ENCODE measurements at regions not wholly inside any gene's neighbourhood (a gene's known extent, or its start where the extent isn't known, plus 50 kb on each side); places are given as distances from the start of the nearest gene placed in this dataset.

- no peak for TF ChIP-seq CTCF (IDR thresholded peaks at IDR 0.05)
- no peak overlapping the region for H2AFZ ChIP-seq
- no peak overlapping the region for H3K4me2 ChIP-seq (ENCODE audit: low read length)
- H3K4me1 ChIP-seq: no peaks in the 10 kb centered on the region
- H3K9me3 ChIP-seq (ENCODE audit: control insufficient read depth, low read length): no peaks in the 10 kb centered on the region
- H3K27me3 ChIP-seq (ENCODE audit: control insufficient read depth, insufficient read depth, low read length): no peaks in the 10 kb centered on the region
- no peaks in the 10 kb centered on the region for H3K36me3 ChIP-seq (ENCODE audit: control insufficient read depth, insufficient read depth, low read length)
- H3K9ac ChIP-seq: no peak overlapping the region
- no peak overlapping the region for H3K27ac ChIP-seq
- no peak overlapping the region for H3K4me3 ChIP-seq (ENCODE audit: low read depth, low read length)
- H3K79me2 ChIP-seq: no peaks in the 10 kb centered on the region
Measured at GRCh38 chr13:59259165-59260000, 904.3 kb downstream of the DIAPH3 start.

- H3K9ac ChIP-seq: no peak overlapping the region
- peak overlapping the region; percentile 3 for H3K4me2 ChIP-seq (ENCODE audit: low read length)
- no peaks in the 10 kb centered on the region for H3K27me3 ChIP-seq (ENCODE audit: control insufficient read depth, insufficient read depth, low read length)
- H3K36me3 ChIP-seq (ENCODE audit: control insufficient read depth, insufficient read depth, low read length): no peaks in the 10 kb centered on the region
- H3K79me2 ChIP-seq: no peaks in the 10 kb centered on the region
- H2AFZ ChIP-seq: no peak overlapping the region
- no peaks in the 10 kb centered on the region for H3K4me1 ChIP-seq
- H3K9me3 ChIP-seq (ENCODE audit: control insufficient read depth, low read length): no peaks in the 10 kb centered on the region
- peak; percentile 17 for TF ChIP-seq CTCF (IDR thresholded peaks at IDR 0.05)
- no peak overlapping the region for H3K27ac ChIP-seq
- no peak overlapping the region for H3K4me3 ChIP-seq (ENCODE audit: low read depth, low read length)
Measured at GRCh38 chr13:59261928-59262488, 901.7 kb downstream of the DIAPH3 start.

GRCh38 chr13:59263531-59263930 lies 900.2 kb downstream of the DIAPH3 start:
- no peak for TF ChIP-seq CTCF (IDR thresholded peaks at IDR 0.05)
- Histone ChIP-seq H3K9ac (no peak overlapping the region), H3K27me3 (ENCODE audit: control insufficient read depth, insufficient read depth, low read length) (no peaks in the 10 kb centered on the region), H2AFZ (no peak overlapping the region), H3K27ac (no peak overlapping the region), H3K9me3 (ENCODE audit: control insufficient read depth, low read length) (no peaks in the 10 kb centered on the region), H3K36me3 (ENCODE audit: control insufficient read depth, insufficient read depth, low read length) (no peaks in the 10 kb centered on the region), H3K4me2 (ENCODE audit: low read length) (no peak overlapping the region), H3K79me2 (no peaks in the 10 kb centered on the region), H3K4me1 (no peaks in the 10 kb centered on the region), H3K4me3 (ENCODE audit: low read depth, low read length) (no peak overlapping the region)

- Histone ChIP-seq H3K79me2 (no peaks in the 10 kb centered on the region), H3K36me3 (ENCODE audit: control insufficient read depth, insufficient read depth, low read length) (no peaks in the 10 kb centered on the region), H3K27me3 (ENCODE audit: control insufficient read depth, insufficient read depth, low read length) (no peaks in the 10 kb centered on the region), H3K9me3 (ENCODE audit: control insufficient read depth, low read length) (no peaks in the 10 kb centered on the region), H3K9ac (no peak overlapping the region), H3K4me2 (ENCODE audit: low read length) (no peak overlapping the region), H2AFZ (no peak overlapping the region), H3K4me1 (no peaks in the 10 kb centered on the region), H3K27ac (no peak overlapping the region), H3K4me3 (ENCODE audit: low read depth, low read length) (no peak overlapping the region)
- no peak for TF ChIP-seq CTCF (IDR thresholded peaks at IDR 0.05)
Measured at GRCh38 chr13:59266478-59267063, 897.2 kb downstream of the DIAPH3 start.
